SJSA1 (cell line): ENCODE measurements at regions not wholly inside any gene's neighbourhood (a gene's known extent, or its start where the extent isn't known, plus 50 kb on each side); places are given as distances from the start of the nearest gene placed in this dataset.
"Not testable (repeated sequence)": the region's sequence is repeated elsewhere in the genome, so short reads cannot be mapped to it uniquely, and the experiment has no call there.

Source experiments
- DNase-seq, 2 experiments: peaks; one replicate each; pipeline ENCODE4 v3.0.0-alpha.2; 2015 to 2020; ENCODE audit warnings: low spot score in 2 of 2, low read depth in 1 of 2
- H3K27ac ChIP-seq: fragments of 250-450 bp; sonication (Bioruptor Pico); 2 replicates; pipeline ENCODE4 v1.5.1; 2020; ENCODE audit warnings: mild to moderate bottlenecking, moderate library complexity
- H3K27me3 ChIP-seq: fragments of 250-450 bp; sonication (Bioruptor Pico); replicated peaks from 2 replicates; pipeline ENCODE4 v1.5.1; 2020; ENCODE audit warnings: mild to moderate bottlenecking, moderate library complexity
- H3K36me3 ChIP-seq: fragments of 250-450 bp; sonication (Bioruptor Pico); 2 replicates; pipeline ENCODE4 v1.5.1; 2020; ENCODE audit warnings: mild to moderate bottlenecking
- H3K4me1 ChIP-seq: fragments of 250-450 bp; sonication (Bioruptor Pico); replicated peaks from 2 replicates; pipeline ENCODE4 v1.6.1; 2021; ENCODE audit warnings: mild to moderate bottlenecking
- H3K4me3 ChIP-seq: fragments of 250-450 bp; sonication (Bioruptor Pico); 2 replicates; pipeline ENCODE4 v1.5.1; 2020; ENCODE audit warnings: mild to moderate bottlenecking
- H3K9me3 ChIP-seq: fragments of 250-450 bp; sonication (Bioruptor Pico); replicated peaks from 2 replicates; pipeline ENCODE4 v1.5.1; 2020; ENCODE audit warnings: mild to moderate bottlenecking

DNA sequence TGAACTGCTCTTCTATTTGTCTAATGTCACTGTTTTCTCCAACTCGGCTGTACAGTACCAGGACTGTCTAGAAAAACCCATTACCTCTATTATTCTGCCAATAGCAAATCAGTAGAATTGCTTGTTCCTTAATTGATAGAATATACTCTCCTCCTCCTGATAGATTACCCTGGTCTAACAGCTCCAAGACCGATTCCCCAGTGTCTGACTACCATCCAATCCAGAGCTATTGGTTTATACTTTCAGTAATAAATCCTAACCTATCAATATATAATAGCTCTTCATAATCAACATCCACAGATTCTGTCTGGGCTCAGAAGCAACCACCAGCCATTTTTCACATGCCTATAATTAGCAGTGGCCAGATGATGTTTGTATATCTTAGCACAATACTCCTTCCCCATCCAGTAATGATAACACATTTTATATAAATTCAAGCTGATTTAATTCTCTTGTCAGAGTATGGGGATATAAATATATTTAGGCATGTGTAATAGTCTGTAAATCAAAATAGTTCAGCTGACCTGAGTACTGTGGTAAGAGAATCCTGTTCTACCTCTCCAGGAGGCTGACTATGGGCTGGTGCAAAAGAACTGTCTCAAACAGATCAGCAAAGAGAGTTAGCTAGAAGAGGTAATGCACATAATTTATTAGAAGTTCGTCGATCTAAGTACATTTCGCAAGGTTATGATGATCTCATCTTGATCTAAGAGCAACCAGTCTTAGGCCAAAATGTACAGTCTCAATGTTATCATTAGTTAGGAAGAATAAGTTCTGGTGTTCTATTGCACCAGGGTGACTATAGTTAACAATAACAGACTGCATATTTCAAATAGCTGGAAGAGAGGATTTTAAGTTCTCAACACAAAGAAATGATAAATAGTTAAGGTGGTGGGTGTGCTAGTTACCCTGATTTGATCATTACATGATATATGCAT lies 193.4 kb downstream of the SHOX2 start:
- Histone ChIP-seq H3K36me3 (no peaks in the 10 kb centered on the region), H3K4me3 (no peak overlapping the region), H3K4me1 (peaks cover 7% of the 10 kb centered on the region), H3K27ac (no peak overlapping the region), H3K27me3 (no peaks in the 10 kb centered on the region), H3K9me3 (no peaks in the 10 kb centered on the region)
- DNase-seq: no peak

DNA sequence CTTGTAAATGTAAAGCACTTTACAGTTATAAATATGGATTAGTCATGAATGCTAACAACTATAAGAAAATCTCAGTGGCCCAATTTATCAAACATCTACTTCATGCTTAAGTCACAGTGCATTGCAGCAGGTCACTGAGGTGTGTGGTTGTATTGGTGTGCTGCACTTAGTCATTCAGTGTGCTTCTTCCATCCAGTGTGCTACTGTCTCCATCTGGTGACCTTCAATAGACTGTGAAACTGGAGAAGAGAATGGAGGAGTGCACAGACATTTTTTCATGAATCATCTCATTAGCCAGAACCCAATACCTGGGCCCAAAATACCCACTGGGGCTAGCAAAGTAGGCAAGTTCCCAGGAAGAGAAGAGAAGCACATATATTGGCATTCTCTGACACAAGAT lies 199.6 kb downstream of the SHOX2 start:
- Histone ChIP-seq H3K27me3 (no peaks in the 10 kb centered on the region), H3K4me1 (no peaks in the 10 kb centered on the region), H3K36me3 (no peaks in the 10 kb centered on the region), H3K4me3 (no peak overlapping the region), H3K27ac (no peak overlapping the region), H3K9me3 (no peaks in the 10 kb centered on the region)
- DNase-seq: no peak

DNA sequence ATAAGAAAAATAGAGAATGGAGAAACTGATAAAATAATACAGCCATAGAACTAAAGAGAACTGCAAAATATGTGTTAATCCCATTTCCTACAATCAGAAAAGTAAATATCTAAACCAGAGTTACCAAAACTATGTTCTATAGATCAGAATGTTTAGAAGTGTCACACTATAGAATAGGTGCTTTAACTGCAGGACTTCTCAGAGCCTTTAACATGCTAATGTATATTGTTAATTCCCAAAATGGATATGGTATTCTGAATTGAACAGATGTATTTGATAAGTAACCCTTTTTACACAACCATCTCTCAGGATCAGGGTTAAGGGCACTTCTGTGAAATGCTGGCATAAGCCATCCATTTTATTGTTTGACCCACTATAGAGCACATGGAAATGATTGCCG lies 200.3 kb downstream of the SHOX2 start:
- Histone ChIP-seq H3K36me3 (no peaks in the 10 kb centered on the region), H3K27me3 (no peaks in the 10 kb centered on the region), H3K4me1 (no peaks in the 10 kb centered on the region), H3K9me3 (no peaks in the 10 kb centered on the region), H3K27ac (no peak overlapping the region), H3K4me3 (no peak overlapping the region)
- no peak for DNase-seq

DNA sequence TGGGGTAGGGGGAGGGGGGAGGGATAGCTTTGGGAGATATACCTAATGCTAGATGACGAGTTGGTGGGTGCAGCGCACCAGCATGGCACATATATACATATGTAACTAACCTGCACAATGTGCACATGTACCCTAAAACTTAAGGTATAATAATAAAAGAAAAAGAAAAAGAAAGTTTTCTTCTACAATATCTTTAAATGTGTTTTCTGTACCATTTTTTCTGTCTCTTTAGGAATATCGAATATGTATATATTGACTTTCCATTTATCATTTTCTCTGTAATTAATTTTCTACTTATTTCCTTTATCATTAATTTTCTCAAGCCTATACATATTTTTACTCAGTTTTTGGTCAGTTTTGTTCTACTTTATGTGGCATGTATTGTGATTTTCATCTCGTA lies 203.5 kb downstream of the SHOX2 start:
- not testable (repeated sequence) for H3K27ac ChIP-seq, H3K27me3 ChIP-seq, H3K4me1 ChIP-seq, DNase-seq, H3K4me3 ChIP-seq, H3K9me3 ChIP-seq, H3K36me3 ChIP-seq

DNA sequence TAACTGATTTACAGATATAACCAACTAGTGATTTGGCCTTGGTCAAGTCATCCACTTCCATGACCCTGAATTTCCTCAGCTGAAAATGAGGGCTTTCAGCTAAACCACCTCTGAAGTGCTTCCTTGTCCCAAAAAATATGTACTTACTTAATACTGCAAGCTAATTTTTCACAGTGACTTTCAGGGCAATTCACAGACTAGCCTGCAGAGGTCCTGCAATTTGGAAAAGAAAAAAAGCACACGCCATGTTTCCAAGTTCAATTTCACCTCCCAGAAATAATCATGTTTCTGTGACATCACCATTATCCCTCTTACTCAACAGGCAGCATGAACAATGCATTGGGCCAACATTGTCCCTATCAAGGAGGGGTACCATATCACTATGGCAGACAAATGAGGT lies 218.2 kb downstream of the SHOX2 start:
- H3K27me3 ChIP-seq: no peaks in the 10 kb centered on the region
- DNase-seq: no peak
- H3K9me3 ChIP-seq: no peaks in the 10 kb centered on the region
- no peaks in the 10 kb centered on the region for H3K4me1 ChIP-seq
- H3K36me3 ChIP-seq: no peaks in the 10 kb centered on the region
- no peak overlapping the region for H3K27ac ChIP-seq
- no peak overlapping the region for H3K4me3 ChIP-seq

DNA sequence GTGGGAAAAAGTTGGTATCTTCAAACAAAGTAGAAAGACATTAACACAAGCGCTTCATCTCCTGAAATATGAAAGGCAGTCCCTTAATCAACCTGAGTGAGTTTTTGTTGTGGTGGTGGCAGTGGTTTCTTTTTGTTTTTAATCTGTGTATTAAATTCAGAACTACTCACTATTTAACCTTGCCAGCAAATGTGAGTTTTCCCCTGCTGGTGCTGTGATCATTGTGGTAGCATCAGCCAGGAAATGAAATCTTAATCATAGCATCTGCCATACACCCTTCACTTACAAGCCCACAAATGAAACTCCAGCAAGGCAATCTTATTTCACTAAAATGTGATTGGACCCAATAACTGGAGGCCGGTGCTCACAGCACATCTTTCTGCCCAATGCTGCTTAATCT lies 229.7 kb downstream of the SHOX2 start:
- H3K4me3 ChIP-seq: no peak overlapping the region
- H3K36me3 ChIP-seq: no peaks in the 10 kb centered on the region
- no peak overlapping the region for H3K27ac ChIP-seq
- DNase-seq: no peak
- H3K27me3 ChIP-seq: no peaks in the 10 kb centered on the region
- H3K9me3 ChIP-seq: no peaks in the 10 kb centered on the region
- H3K4me1 ChIP-seq: no peaks in the 10 kb centered on the region

DNA sequence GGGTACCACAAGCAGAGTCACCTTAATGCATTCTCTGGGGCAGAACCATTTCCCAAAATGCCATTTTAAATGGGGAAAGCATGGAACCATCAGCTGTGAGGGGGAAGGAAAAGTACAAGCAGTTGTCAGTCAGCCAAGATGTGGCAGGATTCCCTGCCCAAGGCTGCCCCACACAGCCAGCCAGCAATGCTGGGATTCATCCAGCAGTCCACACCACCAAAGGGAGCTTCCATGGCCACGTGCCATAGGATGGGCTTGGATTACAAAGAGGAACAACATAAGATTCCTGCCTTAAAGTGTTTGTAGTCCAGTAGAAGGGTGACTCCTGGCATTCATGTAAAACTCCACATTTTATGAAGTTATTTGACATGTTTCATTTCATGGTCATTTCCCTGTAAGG lies 233.3 kb downstream of the SHOX2 start:
- DNase-seq: no peak

DNA sequence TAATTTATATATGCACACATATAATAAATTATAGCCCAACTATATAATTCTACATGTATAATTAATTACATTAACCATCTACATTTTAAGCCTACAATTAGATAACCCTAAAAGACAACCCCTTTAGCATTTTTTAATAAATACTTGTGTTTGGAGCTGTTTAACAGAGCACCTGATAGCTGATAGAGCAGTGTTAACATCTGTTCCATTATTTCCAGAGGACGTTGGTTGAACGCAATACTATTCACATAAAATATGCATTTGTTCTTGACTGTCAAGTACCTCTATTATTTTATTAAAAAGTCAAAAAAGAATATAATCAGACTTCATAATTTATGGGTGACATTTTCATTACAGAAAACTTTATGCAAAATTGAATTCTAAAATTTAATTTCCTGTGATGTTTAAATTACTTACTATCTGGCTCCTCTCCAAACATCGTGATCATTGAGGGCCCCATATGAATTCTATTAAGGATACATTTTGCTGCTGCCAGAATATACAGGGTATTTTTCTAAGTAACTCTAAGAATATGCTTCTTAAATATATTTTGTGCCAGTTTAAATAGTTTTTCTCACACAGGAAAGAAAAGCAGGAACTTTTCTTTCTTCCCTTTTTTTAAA lies 234.3 kb downstream of the SHOX2 start:
- Histone ChIP-seq H3K4me3 (no peak overlapping the region), H3K4me1 (no peaks in the 10 kb centered on the region), H3K36me3 (no peaks in the 10 kb centered on the region), H3K27me3 (no peaks in the 10 kb centered on the region), H3K27ac (no peak overlapping the region), H3K9me3 (no peaks in the 10 kb centered on the region)
- no peak for DNase-seq

More for the DNA sequence above, 233.3 kb downstream of the SHOX2 start:
- Histone ChIP-seq H3K9me3 (no peaks in the 10 kb centered on the region), H3K27ac (no peak overlapping the region), H3K27me3 (no peaks in the 10 kb centered on the region), H3K4me3 (no peak overlapping the region), H3K36me3 (no peaks in the 10 kb centered on the region), H3K4me1 (no peaks in the 10 kb centered on the region)

DNA sequence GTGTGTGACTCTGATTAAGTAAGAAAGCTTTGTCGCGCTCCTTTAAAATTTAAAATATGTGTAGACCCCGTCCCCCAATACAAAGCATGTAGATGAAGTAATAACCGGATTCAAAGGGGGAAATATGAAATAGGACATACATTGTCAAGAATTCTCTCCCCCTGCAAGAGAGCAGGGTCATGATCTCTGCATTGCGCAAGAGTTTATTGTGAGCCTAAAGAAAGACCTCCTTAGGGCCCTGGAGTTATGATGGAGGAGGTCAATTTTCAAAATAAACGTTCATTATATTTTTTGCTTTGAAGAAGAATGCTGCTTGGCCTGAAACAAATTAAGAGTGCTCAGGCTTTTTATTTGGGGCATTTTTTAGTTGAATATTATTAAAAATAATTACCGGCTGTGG lies 235.0 kb downstream of the SHOX2 start:
- H3K36me3 ChIP-seq: no peaks in the 10 kb centered on the region
- DNase-seq: no peak
- no peaks in the 10 kb centered on the region for H3K4me1 ChIP-seq
- H3K4me3 ChIP-seq: no peak overlapping the region
- no peaks in the 10 kb centered on the region for H3K9me3 ChIP-seq
- H3K27me3 ChIP-seq: no peaks in the 10 kb centered on the region
- H3K27ac ChIP-seq: no peak overlapping the region

DNA sequence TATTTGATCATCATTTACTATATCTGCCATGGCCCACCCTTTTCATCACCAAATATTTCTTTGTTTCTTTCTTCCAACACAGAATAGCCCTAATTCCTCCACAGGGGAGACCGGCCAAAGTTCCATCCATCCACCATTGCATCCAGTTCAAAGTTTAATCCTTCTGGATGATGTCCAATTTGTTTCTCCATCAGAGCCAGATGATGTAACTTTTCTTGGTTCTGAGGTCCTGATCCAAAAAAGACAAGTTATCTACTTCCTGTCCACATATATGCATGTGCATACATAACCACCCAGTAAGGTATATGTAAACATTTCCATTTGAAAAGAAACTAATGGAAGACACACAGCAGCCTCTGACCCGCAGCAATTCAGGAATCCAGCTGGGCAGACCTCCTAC lies 237.3 kb downstream of the SHOX2 start:
- H3K27me3 ChIP-seq: no peaks in the 10 kb centered on the region
- H3K9me3 ChIP-seq: no peaks in the 10 kb centered on the region
- H3K4me1 ChIP-seq: no peaks in the 10 kb centered on the region
- H3K4me3 ChIP-seq: no peak overlapping the region
- no peaks in the 10 kb centered on the region for H3K36me3 ChIP-seq
- H3K27ac ChIP-seq: no peak overlapping the region
- no peak for DNase-seq

DNA sequence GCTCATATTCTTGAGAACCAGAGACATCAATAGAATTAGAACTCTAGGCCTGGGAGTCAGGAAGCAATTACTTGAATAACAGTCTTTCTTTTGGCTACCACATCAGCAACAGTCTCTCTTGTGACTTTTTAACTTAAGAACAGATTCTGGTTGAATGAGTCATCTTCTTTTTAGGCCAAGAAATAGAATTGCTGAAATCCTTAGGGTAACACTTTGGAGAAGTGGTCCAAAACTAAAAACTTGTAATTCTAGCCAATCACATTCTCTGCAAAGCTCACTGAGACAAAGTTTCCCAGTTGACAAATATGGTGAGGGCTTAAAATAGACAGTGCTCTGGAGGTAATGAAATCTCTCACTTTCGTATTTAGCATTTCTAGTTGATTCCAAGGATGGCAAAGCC lies 238.0 kb downstream of the SHOX2 start:
- Histone ChIP-seq H3K4me1 (no peaks in the 10 kb centered on the region), H3K36me3 (no peaks in the 10 kb centered on the region), H3K4me3 (no peak overlapping the region), H3K9me3 (no peaks in the 10 kb centered on the region), H3K27ac (no peak overlapping the region), H3K27me3 (no peaks in the 10 kb centered on the region)
- no peak for DNase-seq

DNA sequence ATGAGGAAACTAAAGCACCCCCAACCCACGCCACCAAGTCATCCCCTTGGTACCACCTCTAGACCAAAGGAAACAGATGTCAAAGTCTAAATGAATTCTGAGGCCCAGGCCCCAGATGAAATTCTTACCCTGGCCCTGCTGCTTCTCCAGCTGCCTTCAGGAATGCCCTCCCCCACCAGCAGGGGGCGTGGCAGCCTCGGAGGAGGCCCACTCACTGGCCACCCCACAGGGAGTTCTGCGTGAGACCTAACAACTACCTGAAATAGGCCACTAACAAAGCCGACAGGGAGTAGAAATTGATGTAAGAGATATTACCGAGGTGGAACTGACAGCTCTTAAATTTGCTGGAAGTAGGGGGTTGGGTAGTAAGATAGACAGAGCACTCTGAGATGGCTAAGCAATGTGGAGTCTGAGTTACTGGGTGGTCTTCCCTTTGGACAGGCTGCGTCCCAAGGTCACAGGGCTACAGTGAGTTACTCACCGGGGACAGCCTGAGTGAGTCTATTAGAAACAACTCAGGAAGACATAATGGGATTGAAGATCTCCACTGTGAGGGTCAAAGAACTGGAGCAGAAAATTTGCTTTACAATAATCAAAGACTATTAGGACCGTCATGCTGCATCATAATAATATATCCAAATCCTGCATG lies 240.7 kb downstream of the SHOX2 start:
- Histone ChIP-seq H3K4me1 (no peaks in the 10 kb centered on the region), H3K9me3 (no peaks in the 10 kb centered on the region), H3K4me3 (no peak overlapping the region), H3K27me3 (no peaks in the 10 kb centered on the region), H3K36me3 (no peaks in the 10 kb centered on the region), H3K27ac (no peak overlapping the region)
- DNase-seq: no peak

DNA sequence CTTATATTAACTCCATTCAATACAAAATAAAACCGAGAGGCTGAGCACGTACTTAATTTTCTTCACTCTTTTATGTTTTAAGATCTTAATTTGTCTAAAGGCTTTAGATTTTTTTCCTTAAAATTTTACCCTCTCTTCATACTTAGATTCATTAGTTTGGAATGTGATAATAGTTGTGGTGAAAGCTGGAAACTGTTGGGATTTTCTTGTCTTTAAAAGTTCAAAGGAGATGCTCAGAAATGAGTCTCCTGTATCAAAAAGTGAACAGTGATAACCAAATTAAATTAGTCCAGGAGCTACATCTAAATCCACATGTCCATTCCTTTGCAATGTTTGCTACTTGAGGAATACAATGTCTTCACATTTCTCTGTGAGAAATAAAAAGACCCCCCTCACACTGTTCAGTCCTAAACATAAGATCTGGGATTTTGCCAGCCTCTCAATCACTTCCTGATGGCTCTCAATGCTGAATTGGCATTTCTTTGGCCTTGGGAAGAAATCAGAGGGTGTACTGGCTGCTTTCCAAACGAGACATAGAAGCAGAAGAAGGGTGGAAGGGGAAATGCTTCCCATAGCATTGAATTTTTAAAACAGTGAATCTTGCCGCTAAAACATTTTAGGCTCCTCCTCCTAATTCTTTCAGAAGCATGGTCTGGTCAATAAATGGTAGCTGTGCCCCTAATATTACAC lies 245.0 kb downstream of the SHOX2 start:
- H3K27ac ChIP-seq: no peak overlapping the region
- no peak for DNase-seq
- H3K36me3 ChIP-seq: no peaks in the 10 kb centered on the region
- no peaks in the 10 kb centered on the region for H3K4me1 ChIP-seq
- no peaks in the 10 kb centered on the region for H3K9me3 ChIP-seq
- H3K4me3 ChIP-seq: no peak overlapping the region
- no peaks in the 10 kb centered on the region for H3K27me3 ChIP-seq

DNA sequence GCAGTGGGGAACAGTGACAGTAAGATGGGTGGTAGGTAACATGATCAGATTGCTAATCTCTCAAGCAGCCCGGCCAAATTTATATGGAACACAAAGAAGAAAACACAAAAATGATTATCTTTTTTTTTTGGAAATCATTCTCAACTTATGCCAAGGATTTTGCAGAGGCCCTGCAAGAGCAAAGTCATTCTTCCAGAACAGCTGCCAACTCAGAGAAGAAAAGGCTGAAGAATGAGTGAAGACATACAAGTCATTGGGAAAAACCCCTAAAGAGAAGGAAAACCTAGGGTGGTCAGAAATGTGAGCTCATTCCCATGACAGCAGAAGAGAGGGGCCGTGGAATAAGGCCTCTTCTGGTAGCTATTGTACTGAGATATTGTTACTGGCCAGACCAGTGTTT lies 246.7 kb downstream of the SHOX2 start:
- no peak for DNase-seq
- Histone ChIP-seq H3K9me3 (no peaks in the 10 kb centered on the region), H3K4me1 (no peaks in the 10 kb centered on the region), H3K4me3 (no peak overlapping the region), H3K27me3 (no peaks in the 10 kb centered on the region), H3K27ac (no peak overlapping the region), H3K36me3 (no peaks in the 10 kb centered on the region)
